Stimulated activated CD4-positive, alpha-beta T cell treated with anti-CD3 and anti-CD28 coated beads, Interleukin-2, amount 100 ng/mL, for 48 hours (primary cell): ENCODE measurements at regions not wholly inside any gene's neighbourhood (a gene's known extent, or its start where the extent isn't known, plus 50 kb on each side); places are given as distances from the start of the nearest gene placed in this dataset.
A peak's percentile ranks its signal among the peaks of the same experiment; 100 is the strongest.

Experiments
- DNase-seq, 2 donors: peaks; one replicate each; pipeline ENCODE4 v3.0.0-alpha.2; 2020

GRCh38 chr1:38375035-38375434, 328.4 kb upstream of the POU3F1 start:
- DNase-seq: no peak

DNA sequence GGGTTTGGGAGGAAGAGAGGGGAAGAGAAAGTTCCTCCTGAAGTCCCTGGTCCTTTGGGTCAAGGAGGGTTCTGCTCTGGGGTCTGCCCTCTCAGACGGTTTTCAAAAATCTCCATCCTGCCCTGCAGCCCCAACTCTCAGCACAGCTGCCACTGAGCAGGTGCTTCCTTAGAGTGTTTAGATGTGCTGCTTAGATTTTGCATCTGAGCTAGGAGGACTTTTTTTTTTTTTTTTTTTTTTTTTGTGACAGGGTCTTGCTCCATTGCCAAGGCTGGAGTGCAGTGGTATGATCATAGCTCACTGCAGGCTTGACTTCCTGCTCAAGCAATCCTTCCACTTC, 324.9 kb upstream of the POU3F1 start:
- DNase-seq: no peak

GRCh38 chr1:38370716-38371504, 324.3 kb upstream of the POU3F1 start:
- DNase-seq: no peak

DNA sequence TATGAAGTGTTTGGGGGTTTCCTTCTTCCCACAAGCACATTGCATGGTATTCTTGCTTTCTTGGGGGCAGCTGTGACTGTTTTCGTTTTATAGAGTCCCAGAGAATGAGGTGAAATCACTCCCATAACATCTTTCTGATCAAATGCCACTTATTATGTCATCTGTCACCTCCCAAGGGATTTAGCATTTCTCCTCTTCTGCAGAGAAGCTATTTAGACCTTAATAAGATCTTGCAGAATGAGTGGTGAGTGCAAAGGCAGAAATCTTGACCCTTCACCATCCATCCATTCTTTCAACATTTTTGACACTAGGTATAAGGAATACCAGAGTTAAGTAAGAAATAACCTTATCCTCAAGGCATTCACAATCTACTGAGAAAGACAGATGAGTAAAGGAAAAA, 318.6 kb upstream of the POU3F1 start:
- DNase-seq: no peak

DNA sequence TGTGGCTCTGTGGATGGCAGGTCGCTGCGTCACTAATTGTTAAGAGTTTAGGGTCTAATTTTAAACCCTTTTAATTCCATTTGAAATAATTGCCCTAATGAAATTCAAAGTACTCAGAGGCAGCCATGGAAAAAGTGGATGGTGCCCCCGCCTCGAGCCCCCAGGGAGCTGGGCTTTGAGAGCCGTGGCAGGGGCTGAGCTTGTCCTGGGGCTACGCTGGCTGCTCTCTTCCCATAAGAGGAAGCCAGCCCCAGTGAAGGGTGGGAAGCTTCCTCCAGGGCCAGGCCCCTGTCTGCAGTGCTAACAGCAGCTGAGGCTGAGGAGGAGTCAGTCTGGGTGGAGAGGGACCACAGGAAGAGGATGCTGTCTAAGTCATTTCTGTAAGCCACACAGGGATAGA, 315.0 kb upstream of the POU3F1 start:
- DNase-seq: no peak

- no peak for DNase-seq
Measured at GRCh38 chr1:38360807-38361206, 314.2 kb upstream of the POU3F1 start.

- DNase-seq: no peak
Measured at GRCh38 chr1:38353956-38354355, 307.4 kb upstream of the POU3F1 start.

GRCh38 chr1:38352869-38353268, 306.3 kb upstream of the POU3F1 start:
- DNase-seq: no peak

GRCh38 chr1:38347446-38348175, 301.0 kb upstream of the POU3F1 start:
- no peak for DNase-seq

DNA sequence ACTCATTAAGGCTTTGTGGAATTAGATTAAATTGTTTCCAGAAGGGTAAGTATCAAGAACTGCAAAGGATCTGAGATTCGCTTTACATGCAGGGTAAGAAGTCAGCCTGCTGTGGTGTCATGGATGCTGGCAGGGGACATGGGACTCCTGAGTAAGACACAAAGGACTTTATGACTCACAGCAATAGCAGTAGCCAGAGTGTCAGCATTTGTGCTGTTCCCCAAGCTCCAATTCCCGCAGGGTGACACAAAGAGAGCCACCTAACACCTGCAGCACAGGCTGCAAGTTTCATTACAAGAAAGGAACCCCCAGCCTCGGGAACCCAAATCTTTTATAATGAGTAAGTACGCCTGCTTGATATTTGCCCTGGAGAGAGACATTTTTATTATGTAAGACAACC, 298.1 kb upstream of the POU3F1 start:
- DNase-seq: no peak

DNA sequence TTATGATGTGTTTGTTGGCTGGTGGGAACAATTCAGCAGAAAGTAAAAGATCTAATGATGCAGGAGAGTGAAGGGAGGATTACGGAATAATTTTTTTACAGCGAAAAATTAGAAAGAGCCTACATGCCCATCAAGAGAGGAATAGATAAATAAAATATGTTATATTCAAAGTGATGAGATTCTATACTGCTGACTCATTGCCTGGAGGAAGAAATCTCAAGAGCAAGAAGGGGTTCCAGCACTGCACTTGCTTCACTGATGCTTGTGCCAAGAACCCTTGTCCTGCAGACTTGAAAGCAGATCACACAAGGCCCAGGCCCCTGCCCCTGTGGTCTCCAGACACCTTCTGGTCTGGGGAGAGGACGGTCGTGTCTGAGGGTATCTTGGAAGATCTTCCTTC, 295.1 kb upstream of the POU3F1 start:
- no peak for DNase-seq

GRCh38 chr1:38340409-38340808, 293.8 kb upstream of the POU3F1 start:
- no peak for DNase-seq

- no peak for DNase-seq
Measured at GRCh38 chr1:38337711-38338110, 291.1 kb upstream of the POU3F1 start.

GRCh38 chr1:38336961-38337360, 290.4 kb upstream of the POU3F1 start:
- DNase-seq: no peak

- DNase-seq: no peak
Measured at GRCh38 chr1:38336301-38336923, 289.8 kb upstream of the POU3F1 start.

- peak in 1 of 2 donors; percentile 13 for DNase-seq
Measured at GRCh38 chr1:38334930-38335592, 288.5 kb upstream of the POU3F1 start.

DNA sequence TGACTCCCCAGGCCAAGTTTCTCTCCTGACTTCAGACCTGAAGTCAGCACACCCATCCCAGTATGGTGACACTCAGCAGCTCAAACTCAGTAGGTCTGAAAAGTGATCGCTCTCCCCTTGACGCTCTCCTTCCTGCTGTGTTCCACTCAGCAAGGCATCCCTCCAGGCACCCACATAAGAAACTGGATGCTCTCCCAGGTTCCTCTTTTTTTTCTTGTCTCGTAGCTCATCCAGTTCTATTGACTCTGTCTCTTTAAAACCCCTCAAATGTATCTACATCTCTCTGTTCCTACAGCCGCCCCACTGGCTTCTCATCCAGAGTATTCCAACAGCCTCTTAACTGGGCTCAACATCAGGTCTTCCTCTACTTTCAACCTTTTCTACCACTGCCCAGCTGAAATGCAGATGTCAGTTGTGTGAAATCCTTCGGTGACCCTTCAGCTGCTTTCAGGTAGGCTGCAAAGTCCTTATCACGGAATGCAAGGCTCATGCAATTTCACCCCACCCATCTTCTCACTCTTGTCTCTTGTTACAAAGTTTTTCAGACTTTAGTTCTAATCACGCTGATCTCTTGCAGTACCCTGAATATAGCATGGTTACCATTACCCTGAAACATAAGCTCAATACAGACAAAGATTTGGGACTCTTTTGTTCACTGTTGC, 286.2 kb upstream of the POU3F1 start:
- no peak for DNase-seq

DNA sequence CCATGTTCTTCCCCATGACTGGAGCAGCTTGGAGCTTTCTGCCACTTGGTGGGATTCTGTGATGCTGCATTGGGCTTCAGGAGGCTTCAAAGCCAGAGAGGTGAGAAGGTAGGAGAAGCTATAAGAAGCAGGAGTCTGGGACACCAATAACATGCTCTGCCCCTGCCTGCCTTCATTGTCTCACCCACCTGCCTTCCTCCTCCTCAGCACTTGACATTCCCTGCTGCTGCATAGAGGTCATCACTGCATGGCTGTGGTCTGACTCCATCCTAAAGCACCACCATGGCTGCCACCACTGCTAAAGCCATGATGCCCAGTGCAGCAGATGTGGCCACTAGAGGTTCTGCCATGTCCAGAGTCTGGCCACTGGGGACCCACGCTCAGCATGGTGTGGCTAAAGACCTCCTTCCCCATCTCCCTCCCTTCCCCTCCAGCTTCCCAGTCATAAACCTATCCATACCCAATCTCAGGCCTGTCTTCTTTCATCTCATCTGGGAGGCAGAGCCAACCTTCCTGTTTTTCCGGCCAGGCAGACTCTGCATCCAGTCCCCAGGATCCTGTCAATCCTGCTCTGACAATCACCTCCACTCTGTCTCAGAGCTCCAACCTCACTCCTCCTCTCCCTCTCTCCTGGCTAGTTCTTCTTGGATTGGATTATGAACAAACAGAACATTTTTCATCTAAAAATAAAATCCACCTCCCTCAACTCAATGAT, 285.1 kb upstream of the POU3F1 start:
- no peak for DNase-seq

DNA sequence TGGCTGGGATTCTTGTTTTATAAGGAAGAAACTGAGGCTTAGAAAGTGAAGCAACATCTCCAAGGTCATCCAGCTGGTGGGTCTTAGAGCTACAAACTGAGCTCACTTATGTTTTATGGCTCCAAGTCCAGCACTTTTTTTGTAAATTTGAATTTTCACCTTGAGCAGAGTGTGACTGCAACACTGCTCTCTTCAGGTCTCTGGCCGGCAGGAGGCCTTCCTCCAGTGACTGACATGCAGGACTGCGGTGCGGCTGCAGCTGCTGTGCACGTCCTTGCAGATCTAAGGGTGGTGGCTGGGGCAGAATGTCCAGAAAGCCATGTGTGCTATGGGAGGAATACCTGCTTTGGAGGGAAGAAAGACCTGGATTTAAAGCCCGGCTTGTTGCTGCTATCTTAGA, 284.2 kb upstream of the POU3F1 start:
- DNase-seq: no peak

- DNase-seq: no peak
Measured at GRCh38 chr1:38329644-38330043, 283.1 kb upstream of the POU3F1 start.

DNA sequence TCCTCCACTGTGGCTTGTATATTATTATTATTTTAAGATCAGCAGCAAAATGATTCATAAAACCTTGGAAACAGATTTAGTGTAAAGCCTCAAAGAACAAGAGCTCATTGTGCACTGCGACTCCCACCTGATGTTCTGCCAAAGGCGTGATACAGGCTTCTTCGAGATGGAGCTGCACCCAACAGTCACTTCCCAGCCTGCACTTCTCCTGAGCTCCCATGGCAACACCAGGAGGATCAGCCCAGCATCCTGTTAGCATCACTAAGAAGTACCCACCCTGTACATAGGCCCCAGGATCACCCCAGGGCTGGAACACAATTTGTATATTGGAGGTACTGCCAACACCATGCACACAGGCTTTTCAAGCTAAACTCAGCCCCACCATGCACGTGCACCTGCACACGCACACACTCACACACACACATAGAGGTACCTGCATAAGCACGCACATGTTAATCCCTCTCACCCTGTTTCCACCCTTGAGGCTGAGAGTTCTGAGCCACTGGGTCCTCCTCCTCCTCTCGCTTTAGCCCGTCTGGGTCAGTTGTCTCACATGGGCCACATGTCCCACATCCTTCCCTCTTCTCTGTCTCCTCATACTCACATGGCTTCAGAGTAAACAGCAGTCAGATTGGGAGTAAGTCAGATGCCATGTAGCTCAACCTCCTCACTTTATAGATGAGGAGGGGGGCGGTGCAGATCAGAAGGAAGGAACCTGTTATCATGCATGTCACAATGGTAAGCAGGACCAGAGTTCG, 281.9 kb upstream of the POU3F1 start:
- DNase-seq: no peak

GRCh38 chr1:38327559-38327973, 281.0 kb upstream of the POU3F1 start:
- no peak for DNase-seq
